GM12873 (cell line): ENCODE measurements at regions not wholly inside any gene's neighbourhood (a gene's known extent, or its start where the extent isn't known, plus 50 kb on each side); places are given as distances from the start of the nearest gene placed in this dataset.

ENCODE experiments used
- TF ChIP-seq, protein P1 (sequence below): IDR thresholded peaks from 2 replicates; pipeline ENCODE4 v1.5.1; 2012; ENCODE audit warnings: low read depth, mild to moderate bottlenecking, moderate library complexity, low read length, control low read depth; ENCODE audit not compliant: insufficient read depth; ENCODE audit errors: missing control alignments

DNA sequence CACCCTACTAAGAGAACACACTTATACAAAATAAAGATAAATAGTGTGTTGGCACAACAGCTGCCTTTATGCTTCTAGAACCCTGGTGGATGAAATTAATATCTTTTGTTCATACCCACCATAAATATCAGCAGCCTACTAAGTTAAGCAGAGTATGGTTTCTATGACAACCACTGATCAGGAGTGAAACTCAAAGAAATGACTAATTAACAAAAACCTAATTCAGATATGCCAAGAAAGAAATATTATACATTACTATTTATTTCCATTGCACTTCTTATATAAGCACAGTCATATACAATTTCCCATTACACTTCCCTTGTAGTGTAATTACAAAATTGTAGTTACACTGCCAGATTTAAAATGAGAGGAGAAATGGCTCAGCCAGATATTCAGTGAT is 164.1 kb upstream of the CDKN3 start:
- TF ChIP-seq, protein P1, sequence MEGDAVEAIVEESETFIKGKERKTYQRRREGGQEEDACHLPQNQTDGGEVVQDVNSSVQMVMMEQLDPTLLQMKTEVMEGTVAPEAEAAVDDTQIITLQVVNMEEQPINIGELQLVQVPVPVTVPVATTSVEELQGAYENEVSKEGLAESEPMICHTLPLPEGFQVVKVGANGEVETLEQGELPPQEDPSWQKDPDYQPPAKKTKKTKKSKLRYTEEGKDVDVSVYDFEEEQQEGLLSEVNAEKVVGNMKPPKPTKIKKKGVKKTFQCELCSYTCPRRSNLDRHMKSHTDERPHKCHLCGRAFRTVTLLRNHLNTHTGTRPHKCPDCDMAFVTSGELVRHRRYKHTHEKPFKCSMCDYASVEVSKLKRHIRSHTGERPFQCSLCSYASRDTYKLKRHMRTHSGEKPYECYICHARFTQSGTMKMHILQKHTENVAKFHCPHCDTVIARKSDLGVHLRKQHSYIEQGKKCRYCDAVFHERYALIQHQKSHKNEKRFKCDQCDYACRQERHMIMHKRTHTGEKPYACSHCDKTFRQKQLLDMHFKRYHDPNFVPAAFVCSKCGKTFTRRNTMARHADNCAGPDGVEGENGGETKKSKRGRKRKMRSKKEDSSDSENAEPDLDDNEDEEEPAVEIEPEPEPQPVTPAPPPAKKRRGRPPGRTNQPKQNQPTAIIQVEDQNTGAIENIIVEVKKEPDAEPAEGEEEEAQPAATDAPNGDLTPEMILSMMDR = no peak

DNA sequence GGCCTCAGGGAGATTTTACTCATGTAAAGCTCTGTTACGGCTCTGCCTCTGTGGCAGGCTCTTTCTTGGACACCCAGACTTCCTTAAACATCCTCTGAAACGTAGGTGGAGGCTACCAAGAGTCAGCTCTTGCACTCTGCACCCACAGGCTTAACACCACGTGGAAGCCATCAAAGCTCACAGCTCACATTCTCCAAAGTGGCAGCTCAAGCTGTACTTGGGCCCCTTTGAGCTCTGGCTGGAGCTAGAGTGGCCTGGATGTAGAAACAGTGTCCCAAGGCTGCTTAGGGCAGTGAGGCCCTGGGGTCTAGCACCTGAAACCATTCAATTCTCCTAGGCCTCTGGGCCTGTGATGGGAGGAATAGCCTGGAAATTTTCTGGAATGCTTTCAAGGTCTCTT is 155.3 kb upstream of the CDKN3 start:
- TF ChIP-seq, protein P1 = no peak

DNA sequence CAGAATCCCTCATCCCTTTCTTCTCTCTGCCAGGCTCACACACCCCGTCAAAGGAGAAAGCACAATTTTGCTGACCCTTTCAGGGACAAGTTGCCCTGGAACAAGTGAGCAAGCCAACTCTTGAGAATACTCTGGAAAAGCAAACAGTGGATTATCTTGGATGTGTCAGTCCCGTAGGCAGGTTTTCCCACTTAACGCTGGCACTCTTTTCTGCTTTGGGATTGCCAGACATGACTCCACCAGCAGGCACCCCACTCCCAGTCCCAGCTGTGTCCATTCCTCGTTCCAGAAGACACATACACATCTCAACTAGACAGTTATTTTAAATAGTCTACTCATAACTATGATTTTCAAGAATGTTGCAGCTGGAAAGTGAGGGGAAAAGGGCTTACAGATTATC is 145.5 kb upstream of the CDKN3 start:
- TF ChIP-seq, protein P1 = no peak

DNA sequence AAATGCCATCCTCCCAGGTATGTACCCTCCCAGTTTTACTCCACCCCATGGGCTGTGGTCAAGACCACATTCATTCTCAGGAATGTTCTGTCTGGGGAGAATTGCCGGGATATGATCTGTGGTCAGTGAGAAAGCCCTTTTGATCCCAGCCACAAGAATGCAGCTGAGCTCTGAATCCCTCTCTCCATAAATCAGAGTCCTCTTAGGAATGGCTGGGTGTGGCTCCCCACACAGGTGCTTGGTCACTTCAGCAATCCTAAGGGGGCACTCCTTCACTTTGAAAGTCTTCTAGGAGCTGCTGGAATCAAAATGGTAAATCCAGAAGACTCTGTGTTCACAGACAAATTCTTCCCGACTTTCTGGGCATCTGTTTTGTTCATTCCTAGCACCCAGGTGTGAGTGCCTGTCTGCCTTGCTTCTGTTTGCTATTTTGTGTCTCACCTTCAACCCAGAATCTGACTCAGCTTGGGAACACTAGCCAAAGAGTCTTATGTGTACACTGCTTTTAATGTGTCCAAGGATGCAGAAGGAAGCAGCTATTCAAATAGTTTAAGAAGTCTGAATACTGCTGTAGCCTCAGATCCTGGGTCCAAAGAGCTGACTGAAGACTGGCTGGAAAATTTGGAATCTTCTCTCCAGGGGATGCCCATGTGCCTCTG is 144.6 kb upstream of the CDKN3 start:
- TF ChIP-seq, protein P1 = no peak

DNA sequence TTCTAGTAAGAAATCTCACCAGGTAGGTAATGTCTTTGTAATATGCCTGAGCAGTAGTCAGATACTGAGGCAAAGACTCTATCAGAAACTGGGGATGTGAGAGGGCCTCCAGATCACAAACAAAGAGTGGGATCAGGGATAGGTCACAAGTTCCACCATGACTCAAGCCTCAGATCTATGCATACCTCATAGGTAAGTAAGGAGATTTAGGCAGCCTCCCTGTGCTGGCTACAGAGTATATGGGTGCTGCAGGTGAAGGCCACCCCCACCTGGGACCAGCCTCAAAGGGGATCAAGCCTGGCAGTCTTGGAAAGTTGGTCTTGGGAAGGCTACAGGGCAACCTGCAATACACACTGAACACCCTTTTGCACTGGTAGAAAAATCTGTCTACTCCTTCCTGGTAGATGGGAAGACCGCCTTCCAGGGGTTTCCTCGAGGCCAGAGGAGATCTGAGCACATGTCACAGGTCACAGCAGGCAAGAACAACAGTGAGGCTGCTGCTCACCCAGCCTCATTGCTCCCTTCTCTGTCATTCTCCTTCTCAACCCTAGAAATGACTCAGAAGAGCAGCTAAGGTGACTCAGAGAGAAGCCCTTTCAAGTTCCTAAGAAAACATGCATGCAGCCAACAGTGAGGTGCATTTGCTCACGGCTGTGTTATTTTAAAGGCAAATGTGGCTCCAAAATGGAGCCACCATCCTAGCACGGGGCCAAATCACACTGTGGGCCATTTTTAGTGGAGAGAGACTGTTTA is 143.4 kb upstream of the CDKN3 start:
- TF ChIP-seq, protein P1 = no peak

DNA sequence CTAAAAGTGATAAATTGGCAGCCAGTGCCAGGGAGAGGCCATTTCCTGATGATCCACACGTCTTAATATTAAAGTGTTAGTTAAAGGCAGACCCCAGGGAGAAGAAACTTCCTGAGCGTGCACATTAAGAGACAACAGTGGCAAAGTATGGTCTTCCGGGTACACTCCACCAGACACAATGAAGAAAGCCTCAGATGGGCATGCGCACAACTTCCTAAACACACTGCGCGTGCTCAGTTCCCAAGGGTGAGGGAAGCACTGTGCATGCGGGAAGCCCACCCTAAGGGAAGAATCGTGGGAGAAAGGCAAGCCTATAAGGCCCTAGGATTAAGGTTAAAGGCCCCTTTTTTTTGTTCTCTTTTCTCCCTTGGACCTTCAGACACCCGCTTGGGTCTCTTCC is 140.7 kb upstream of the CDKN3 start:
- TF ChIP-seq, protein P1 = no peak

DNA sequence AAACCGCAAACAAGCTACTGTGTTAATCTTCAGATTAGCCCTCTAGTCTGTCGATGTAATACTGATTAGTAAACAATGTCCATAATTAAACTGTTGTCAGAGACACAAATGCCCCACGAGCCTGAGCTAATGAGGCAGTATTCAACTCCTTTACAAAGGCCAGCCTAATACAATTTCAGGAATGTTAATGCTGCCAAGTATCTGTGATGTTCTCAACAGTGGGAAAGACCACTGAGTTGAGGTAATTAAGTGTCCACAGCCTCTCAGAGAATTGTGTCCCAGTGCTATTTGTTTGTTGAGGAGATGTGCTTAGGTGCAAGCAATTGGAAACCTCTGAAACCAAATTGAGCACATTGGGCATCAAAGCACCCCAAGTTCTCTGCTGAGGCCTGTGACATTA is 139.4 kb upstream of the CDKN3 start:
- TF ChIP-seq, protein P1 = no peak
